GM03348 (cell line): ENCODE measurements at regions not wholly inside any gene's neighbourhood (a gene's known extent, or its start where the extent isn't known, plus 50 kb on each side); places are given as distances from the start of the nearest gene placed in this dataset.

Source experiments
- DNase-seq: peaks from one replicate; pipeline ENCODE4 v3.0.0; 2012; ENCODE audit warnings: low spot score

DNA sequence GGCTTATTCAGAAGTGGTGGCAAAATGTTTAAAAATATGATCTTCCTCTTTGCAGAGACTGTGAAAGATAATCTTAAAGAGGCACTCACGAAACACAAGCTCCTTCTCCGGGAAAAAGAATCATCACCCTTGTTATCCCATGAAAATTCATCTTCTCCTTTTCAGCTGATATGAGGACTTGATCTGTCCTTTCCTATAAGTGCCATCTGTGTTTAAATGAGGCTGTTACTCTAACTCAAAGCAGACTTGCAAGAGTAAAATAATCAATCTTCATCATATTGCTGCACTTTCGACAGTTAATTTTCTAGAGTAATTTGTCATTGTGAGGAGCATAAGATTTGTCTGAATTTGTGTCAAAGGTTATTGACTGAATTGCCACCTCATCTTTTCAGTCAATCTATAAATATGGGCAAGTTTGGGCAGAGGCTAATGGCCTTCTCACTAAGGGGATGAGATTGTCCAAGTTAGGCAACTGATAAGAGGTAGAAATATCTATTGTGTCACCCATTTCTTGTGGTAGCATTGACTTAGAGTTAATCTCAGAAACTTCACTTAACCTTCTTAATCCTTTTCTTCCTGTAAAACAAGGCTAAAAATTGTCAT, 452.9 kb downstream of the GRXCR1 start:
- DNase-seq = no peak

DNA sequence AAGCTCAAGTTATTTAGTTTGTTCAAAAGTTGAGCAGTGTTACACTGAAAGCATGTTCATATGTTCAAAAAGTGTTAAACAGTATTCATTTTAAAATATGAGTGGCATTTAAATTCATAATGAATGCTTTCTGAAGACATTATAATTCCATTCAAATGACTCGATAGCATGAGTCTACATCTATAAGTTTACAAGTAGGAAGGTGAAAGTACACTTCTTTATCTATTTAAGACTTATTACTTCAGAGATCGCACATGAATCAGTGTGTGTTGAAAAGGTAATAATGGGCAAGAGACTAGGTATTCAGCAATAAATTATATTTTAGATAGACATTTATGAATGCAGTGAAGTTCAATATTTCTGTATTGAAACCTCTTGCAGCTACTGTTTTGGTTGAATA, 456.1 kb downstream of the GRXCR1 start:
- no peak for DNase-seq

DNA sequence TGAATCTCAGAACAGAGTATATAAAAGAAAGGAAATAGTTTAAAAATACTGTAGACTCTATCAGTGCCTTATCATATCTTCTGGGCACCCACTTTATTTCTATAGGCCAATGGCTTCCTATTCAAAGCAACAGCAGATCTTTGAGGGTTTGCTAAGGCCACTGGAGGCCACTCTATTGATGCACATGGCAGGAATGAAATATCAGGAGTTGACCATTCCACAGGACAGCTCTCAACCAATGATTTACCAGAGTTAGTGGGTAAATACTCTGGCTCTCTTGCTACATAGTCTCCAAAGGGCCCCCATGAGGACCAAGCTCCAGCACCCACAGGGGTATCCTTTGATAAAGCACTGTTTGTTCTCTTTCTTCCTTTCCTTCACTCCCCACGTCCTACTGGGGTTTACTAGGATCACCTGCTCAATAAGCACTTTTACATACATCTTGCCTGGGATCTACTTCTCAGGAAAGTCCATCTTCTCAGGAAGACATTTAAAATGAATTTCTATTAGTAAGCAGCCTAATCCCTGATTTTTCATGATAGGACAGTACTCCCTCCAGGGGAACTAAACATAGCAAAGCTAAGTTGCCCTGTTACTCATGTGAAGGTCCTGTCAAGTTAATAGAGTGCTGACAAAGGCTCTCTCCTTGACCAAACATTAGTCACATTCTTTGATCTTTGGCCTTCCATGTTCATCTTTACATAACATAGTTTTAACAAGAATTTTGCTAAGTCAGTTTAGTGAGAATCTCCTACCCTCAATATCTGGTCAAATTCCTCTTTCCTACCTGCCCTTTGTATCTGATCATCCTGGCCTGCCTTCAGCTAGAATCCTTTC, 459.7 kb downstream of the GRXCR1 start:
- DNase-seq = no peak

DNA sequence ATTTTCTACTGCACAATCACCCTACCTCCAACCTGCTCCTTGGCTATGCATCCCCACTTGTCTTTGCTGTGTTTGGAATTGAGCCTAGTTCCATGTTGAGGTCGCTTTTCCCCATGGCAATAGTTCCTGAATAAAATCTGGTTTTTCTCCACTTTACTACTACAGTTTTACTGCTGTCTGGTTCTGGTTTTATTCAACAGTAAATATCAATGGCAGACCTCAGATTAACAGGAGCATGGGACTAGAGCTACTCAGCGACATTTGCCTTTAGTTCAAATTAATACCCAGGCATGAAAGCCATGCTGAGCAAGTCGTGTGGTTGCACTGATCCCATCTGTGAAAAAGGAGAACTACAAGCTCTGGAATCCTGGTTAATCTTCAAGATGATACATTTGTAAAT, 460.3 kb downstream of the GRXCR1 start:
- no peak for DNase-seq

DNA sequence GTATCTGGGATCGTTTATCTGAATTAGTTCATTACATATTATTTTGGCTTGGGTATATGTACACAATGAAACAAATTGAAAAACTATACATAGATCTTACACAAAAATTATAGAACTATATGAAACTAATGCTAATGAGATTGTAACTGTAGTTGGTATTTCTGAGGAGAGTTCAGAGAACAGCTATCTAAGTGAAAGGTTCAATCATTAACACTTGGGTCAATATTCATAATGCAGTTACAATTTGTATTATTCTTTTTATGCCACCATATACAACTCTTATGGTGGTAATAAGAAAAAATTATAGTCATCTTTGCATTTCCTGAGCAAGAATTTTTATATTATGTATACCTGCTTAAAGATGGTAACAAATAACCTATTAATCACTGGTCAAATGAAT, 461.0 kb downstream of the GRXCR1 start:
- no peak for DNase-seq

DNA sequence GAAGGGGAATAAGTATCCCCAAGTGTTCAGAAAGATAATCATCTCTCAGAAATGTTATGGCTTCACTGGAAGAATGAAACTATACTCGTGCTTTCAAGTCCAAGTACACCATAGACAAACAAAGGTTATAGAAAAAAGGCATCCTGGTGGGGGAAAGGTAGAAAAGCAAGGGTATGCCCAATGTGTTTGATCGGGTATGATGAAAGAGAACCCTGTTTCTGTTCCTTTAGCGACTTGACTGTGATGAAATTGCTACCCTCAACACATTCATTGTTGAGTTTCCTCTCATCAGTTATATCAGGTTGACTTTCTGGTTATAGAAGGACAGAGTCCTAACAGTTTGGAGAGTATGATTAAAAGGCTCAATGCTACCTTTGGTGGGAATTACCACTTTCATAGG, 464.3 kb downstream of the GRXCR1 start:
- DNase-seq = no peak

DNA sequence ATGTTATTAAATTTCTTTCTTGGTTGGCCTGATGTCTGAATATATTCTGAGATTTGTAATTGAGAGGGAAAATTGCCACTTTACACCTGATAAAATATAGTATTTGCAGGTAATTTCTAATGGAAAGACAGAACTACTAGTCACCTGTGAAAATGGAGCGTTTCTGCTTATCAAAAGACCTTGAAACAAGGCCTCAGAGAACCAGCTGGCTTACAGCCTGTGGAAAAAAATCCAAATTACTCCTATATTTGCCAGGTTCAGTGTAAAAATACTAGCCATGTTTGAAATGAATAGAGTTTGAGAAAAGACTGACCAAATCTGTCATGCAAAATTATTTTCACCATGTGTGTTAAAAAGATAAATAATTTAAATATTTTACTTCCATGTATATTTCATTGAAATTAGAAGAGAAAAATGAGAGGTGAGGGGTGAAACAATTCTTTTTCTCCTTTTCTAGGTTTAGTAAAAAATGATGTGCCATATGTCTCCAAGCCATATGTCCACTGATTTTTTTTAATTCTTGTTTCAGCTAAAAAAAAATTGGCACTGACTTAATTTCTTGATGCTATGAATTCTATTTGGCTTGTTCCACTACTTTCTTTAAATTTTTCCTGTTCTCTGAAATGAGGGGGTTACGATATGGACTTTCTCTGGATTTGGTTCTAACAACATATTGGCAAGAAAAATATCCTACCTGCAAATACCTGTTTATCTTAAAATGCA, 464.9 kb downstream of the GRXCR1 start:
- no peak for DNase-seq

DNA sequence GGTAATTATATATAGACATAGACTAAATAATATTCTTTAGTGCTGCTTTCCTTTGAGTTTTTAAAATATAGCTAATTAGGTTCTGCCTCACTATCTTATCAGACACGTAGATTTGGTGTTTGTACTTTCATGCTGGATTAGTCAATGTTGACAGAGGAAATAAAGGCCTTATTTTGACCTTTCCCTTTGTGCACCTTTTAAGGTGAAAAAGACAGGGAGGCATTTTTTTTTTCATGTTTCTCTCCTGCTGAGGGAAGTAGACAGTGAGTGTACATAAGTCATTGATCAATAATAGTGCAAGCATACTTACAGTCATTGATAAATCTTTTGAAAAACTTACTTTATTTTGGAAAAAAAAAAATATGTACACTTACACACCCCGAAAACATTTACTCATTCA, 467.8 kb downstream of the GRXCR1 start:
- no peak for DNase-seq

DNA sequence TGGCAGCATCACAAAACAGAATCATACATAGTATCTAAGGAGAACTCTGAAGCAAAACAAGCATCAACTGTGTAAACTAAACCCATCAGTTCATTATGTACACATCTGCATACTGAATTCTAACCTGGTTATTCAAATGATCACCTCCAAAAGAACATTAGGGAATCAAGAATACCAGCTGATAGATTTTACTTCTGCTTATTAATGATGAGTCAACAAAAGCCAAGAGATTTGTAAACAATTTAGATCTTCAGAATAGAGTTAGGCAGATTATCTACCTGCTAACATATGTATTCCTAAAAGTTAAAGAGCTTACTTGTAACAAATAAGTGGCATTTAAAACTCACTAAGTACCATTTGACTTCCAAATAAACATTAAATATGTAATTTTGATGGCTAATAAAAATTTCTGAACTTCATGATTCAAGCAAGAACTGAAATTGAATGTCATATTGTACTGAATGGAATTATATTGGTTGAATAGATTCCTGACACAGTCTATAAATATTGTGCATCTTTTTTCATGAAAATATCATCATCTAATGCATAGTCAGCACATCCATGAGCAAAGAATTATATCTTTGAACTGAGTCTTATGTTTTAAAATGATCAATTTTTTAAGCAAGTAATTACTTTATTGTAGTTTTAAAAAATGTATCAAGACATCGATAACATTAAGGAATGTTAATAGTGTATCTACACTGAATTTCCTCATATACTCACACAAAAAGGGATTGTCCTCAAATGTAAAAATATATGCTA, 470.5 kb downstream of the GRXCR1 start:
- DNase-seq = no peak

DNA sequence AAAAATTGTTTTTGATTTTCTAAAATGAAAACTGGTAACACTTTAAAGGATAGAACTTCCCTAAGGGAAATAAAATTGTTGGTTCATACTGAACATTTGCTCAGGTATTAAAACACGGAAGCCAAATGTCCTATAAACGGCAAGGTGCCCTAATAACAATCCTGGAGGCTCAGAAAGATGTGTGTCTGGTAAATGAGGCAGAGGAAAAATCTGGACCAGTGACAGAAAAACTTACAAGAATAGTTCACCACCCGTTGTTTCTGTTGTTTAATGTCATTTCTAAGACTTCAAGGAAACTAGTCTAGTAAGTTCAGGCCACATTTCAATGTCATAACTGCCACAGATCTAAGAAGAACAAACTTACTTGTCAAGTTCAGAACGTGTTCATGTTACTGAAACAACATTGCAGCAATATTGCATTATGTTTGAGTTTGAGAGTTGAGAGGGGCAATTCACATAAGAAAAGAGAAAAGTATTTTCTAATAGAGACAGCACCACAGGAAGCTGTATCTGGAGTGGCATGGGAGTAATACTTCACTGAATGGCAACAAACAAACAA, 476.6 kb downstream of the GRXCR1 start:
- no peak for DNase-seq

DNA sequence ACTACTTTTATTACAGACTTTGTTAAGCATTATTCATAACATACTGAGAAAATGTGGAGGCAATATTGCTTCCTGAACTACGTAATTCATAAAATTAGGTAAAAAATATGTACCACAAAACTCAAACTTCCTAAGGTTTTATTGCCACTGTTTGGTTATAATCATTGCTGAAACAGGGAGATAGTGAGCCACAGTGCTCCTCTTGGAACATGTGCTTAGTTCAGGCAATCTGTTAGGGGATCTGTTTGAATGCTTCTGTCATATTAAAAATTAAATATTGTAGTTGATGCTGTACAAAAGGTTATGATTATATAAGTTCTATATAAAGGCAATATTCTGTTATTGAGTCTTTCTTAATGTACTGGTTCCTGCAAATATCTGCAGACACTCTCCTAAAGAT, 480.7 kb downstream of the GRXCR1 start:
- no peak for DNase-seq

DNA sequence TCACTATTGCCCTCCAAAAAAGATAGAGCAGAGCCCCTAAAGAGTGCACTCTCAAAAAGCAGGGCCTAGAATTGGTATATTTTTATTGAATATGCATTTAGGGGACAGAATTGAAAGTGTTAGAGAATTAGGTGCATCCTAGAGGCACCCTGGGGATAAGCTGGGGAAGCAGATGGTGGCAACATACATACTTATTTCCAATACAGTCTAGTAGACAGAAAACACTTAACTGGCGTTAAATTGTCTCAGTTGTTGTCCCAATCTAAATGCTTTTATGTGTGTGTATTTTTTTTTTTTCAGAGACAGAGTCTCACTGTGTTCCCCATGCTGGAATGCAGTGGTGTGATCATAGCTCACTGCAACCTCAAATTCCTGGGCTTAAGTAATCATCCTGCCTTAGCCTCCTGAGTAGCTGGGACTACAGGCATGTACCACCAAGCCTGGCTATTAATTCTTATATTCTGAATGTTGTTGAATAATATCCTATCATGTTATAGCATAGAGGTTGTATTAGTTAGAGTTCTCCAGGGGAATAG, 481.8 kb downstream of the GRXCR1 start:
- no peak for DNase-seq

DNA sequence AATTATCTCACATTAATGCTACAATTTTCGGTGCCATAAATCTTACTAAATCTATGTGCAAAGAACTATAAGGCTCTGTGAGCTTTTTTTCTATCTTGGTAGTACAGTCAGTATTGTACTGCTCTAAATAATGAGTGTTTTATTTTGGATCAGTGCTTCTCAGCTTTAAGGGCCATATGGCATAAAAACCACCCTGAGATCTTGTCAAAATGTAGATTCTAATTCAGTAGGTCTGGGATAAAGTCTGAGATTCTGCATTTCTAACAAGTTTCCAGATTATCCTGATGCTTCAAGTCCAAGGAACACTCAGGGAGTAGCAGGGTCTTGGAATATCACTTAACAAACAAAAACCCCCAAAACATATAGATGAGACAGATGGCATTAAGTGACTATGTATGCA, 486.5 kb downstream of the GRXCR1 start:
- DNase-seq = no peak

DNA sequence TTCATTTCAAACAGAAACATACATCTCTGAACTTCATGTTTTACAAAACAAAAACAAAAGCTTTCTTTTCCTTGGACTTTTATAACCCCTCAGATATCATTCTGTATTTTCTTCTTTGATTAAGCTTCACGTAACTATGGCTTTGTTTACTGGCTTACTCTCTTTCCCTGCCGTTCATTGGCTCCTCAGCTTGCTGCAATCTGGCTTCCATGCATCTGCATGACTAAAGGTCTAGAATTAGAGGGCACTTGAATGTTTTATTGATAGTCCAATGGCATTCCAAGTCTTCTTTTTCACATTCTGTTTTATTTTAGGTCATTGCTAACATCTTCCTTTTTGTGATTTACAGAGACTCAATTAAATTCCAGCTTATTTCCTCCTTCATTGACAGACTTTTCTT, 487.6 kb downstream of the GRXCR1 start:
- no peak for DNase-seq

DNA sequence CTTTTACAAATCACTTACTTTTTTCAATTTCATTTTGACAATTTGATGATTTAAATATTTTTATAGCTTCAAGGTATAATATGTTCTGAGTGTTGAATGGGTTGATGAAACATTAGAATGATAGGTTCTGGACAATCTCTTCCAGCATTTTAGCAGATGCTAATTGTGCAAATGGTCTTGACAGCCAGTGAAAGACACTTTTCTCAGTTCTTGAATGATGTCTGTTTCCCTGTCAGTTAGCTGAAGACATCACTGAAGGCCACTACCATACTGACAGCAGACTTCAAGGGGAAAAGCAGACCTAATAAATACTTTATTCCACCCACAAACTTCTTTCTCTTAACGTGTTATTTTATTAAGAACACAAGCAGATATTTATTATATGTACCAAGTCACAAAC, 498.6 kb downstream of the GRXCR1 start:
- no peak for DNase-seq

DNA sequence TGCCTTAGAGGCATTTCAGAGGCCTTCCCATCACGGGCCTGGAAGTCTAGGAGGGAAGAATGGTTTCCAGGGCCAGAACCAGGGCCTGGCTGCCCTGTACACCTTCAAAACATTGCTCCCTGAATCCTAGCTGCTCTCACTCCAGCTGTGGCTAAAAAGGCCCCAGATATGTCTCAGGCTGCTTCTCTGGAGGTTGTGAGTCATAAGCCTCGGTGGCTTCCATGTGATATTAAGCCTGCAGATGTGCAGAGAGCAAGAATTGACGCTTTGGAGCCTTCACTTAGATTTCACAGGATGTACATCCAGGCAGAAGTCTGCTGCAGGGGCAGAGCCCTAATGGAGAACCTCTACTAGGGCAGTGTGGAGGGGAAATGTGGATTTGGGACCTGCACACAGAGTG, 502.5 kb downstream of the GRXCR1 start:
- no peak for DNase-seq

DNA sequence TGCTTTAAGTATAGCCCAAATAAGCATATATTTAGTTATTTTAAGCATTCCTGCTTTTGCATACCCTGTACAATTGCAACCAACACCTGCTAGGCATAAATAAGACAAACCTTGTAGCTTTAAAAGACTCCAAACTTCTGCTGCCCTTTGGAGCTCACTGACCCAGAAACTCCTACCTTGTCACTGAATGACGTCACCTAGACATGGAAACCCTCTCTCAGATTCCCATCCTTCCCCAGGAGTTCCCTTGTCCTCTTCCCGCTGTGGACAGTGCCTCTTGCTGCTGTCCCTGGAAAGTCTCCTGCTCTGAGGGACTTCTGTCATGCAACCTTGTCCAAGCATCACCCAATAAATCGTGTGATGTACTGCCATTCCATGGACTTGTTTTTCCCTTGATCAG, 507.2 kb downstream of the GRXCR1 start:
- no peak for DNase-seq

DNA sequence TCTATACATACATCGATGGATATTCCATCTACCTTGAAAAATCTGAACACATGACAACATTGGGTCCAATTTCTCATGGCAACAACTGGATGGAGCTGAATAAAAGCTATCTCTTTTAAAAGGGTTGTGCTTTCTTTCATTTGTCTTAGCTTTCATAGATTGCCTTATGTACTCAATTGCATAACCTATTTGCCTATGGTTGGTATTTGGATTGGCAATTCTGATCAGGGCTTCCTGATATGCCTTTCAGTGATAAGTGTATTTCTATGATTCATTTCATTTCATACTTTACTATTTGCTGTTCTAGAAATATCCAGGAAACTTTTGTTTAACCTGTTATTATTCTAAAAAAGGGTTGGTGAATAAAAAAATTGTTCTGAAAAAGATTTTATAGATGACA, 509.9 kb downstream of the GRXCR1 start:
- no peak for DNase-seq

DNA sequence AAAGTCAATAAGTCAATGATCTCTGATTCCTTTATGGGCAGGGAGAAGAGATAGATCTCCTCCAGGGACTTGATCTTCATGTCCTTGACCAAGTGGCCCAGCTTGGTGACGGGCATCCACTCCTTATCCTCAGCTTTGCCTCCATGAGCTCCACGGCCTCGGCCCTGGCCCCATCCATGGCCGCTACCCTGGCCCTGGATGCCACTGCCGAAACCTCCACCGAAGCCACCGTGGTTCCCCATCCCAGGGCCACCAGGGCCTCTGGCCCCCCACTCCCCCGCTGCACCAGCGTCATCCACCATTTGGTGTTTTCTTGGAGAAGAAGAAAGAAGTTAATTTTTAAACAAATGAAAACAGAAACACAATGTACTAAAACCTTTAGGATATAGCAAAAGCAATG, 518.1 kb downstream of the GRXCR1 start:
- no peak for DNase-seq

DNA sequence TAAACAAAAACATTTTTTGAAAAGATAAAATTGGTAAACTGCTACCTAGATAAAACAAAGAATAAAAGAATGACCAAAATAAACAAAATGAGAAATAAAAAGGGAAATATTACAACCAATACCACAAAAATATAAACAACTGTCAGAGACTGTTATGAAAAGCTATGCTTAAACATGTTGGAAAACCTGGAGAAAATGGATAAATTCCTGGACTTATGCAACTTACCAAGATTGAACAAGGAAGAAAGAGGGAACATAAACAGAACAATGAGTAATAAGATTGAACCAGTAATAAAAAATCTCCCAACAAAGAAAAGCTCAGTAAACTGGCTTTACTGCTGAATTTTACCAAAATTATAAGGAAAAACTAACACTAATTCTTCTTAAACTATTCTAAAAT, 518.7 kb downstream of the GRXCR1 start:
- DNase-seq = no peak

DNA sequence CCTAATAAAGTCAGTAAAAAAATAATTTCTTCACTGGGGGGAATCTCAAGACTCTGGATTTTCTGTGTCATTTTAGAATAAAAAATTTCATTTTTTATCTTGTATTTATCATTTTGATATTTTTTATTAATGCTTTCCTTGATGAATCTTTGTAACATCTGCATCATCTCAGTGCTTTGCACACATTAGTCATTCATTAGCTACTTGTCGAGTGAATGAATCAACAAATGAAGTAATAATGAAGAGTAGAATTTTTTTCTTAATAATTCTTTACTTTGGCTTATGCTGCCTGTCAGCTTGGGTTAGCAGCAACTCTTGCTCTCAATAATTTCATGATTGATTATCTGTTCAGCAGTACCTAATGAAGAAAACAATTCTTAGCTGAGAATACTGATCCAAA, 530.8 kb downstream of the GRXCR1 start:
- no peak for DNase-seq

DNA sequence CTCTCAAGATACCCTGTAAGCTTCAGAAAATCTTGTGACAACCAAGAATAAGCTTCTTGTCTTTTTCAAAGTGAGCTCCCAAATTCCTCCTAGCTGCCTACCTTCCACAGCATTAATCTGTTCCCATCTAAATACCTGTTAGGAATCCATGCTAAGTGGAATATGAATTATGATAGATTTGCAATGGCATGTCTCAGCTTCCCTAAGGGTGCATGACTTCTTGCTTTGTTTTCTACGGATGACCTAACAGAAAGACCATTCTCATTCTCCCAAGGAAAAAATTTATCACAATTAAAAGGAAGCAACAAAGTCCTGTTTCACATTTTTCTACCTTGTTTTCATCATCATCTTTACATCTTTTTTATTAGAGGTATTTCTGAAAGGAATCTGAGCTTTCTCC, 532.7 kb downstream of the GRXCR1 start:
- DNase-seq = no peak
